ENCODE measurements at regions not wholly inside any gene's neighbourhood (a gene's known extent, or its start where the extent isn't known, plus 50 kb on each side); places are given as distances from the start of the nearest gene placed in this dataset.
"Not testable (repeated sequence)": the region's sequence is repeated elsewhere in the genome, so short reads cannot be mapped to it uniquely, and the experiment has no call there.

DNA sequence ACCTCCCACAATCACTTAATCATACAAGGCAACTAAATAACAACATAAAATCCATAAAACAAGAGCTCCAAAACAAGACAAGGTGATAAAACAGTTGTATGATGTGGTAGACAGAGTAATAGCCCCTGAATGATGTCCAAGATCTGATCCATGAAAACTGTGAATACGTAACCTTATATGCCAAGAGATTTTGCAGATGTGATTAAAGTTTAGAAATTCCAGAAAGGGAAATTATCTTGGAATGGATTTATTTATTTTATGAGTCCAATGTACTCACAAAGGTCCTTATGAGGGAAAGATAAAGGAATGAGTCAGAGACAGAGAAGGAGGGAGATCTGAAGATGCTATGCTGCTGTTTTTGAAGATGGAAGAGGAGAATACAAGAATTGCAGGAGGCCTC is 1775.7 kb upstream of the C9orf72 start:
- DNase-seq (ENCODE audit: low read depth) = no peak

GRCh38 chr9:29389421-29389820 is 1816.1 kb upstream of the C9orf72 start:
- DNase-seq (ENCODE audit: low read depth) = no peak

DNA sequence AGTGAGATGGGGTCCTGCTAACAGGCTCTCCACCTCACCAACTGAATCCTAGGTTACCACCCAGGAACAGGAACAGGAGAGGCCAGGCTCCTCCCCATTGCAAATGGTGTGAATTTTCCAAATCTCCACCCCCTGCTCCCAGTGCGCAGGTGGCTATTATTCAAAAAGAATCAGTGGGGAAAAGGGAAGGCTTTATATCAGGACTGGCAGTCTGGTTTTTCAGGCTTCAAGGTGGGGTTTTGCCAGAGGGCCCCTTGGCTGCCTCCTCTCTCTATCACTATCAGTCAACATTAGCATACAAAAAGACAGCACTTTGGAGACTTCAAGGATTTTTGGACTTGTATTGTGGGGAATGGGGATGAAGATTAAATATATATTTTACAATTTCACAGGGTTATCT is 1817.6 kb upstream of the C9orf72 start:
- no peak for DNase-seq (ENCODE audit: low read depth)

DNA sequence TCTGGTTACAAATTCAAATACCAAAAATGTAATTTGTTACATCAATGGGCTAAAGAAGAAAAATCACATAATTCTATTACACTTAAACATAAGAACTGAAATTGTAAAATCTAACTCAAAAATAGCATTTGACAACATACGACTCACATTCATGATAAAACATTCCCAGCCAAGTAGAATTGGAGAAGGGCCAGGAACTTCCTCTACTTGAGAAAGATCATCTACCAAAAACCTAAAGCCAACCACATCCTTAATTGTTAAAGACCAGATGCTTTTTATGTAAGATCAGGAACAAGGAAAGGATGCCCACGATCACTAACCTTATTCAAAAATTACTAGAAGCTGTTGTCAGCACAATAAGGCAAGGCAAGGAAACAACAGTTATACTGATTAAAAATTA is 1819.8 kb upstream of the C9orf72 start:
- DNase-seq (ENCODE audit: low read depth) = no peak

DNA sequence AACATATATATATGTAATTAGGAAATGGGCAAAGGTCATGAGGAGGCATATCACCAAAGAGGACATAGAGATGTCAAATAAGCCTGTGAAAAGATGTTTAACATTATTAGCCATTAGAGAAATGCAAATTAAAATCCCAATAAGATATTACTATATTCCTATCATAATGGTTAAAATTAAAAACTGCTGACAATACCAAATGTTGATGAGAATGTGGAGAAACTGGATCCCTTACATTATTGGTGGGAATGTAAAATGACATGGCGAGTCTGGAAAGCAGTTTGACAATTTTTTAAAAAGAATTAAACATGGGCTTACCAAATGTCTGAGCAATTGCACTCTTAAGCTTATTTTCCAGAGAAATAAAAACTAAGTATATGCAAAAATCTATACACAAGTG is 1821.6 kb upstream of the C9orf72 start:
- no peak for DNase-seq (ENCODE audit: low read depth)

DNA sequence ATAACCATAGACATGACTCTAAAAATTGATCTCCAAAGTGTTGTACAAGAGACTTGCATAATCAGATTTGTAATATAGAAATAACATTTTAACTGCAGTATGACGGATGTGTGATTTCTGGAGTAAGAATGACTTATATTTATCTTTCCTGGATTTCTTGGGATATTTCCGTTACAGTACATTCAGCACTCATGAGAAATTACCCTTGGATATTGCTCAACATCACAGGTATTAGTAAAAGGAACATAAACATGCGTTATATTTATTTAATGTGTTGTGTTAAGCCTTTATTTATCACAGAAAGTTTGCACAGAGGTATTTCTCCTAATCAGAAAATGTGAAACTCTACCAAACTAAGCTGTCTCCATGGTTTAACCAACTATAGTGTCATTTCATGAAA is 1823.9 kb upstream of the C9orf72 start:
- no peak for DNase-seq (ENCODE audit: low read depth)

- no peak for DNase-seq (ENCODE audit: low read depth)
Measured at GRCh38 chr9:29416204-29416603, 1842.9 kb upstream of the C9orf72 start.

DNA sequence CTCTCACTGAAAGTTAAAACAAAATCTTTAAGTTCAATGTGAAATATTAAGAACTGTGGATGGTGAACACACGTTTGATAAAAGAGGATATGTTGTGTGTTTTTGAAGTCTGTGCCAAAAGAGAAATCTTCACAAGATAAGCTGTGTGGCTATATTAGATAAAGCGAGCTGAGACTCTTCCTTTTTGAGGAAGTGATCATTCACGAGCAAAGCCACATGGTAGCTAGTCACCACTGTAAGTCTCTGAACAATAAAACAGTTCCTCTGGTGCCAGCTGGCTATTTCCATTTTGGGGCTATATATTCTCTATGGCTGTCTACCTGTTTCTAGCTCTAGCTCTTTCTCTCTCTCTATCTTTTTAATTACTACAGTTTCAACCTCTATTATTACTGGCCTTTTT is 1849.2 kb upstream of the C9orf72 start:
- no peak for DNase-seq (ENCODE audit: low read depth)

DNA sequence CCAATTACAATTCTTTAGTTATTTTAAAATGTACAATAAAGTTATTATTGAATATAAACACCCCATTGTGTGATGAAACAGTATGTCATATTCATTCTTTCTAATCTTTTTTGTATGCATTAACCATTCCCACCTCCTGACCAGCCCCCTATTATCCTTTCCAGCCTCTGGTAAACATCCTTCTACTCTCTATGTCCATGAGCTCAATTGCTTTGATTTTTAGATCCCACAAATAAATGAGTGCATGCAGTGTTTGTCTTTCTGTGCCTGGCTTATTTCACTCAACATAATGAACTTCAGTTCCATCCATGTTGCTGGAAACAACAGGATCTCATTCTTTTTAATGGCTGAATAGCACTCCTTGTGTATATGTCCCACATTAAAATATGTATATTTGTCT is 1858.9 kb upstream of the C9orf72 start:
- no peak for DNase-seq (ENCODE audit: low read depth)

DNA sequence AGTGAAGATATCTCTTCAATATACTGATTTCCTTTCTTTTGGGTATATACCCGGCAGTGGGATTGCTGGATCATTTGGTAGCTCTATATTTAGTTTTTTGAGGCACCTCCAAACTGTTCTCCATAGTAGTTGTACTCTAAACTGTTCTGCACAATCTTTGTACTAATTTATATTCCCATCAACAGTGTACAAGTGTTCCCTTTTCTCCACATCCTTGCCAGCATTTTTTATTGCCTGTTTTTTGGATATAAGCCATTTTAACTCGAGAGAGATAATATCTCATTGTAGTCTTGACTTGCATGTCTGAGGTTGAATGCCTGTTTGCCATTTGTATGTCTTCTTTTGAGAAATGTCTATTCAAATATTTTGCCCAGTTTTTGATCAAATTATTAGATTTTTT is 1859.4 kb upstream of the C9orf72 start:
- not testable (repeated sequence) for DNase-seq (ENCODE audit: low read depth)

GRCh38 chr9:29435368-29435767 is 1862.1 kb upstream of the C9orf72 start:
- no peak for DNase-seq (ENCODE audit: low read depth)

DNA sequence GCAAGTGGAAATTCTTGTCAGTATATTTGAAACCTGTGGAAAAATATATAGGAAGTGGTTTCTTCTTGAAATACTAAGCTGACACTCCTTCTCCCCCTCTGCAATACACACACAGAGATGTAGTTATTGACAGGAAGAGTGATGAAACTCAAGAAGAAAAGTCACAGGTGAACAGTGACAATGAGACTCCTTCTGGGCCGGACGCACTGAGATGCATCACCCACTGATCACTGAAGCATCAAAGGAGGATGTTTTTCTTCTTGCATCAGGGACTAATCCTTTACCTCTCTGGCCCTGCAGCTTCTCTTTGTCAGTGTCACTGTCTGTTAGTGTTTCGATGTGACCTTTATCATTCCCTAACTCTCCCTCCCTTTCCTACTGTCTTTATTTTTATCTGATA is 1864.2 kb upstream of the C9orf72 start:
- no peak for DNase-seq (ENCODE audit: low read depth)

DNA sequence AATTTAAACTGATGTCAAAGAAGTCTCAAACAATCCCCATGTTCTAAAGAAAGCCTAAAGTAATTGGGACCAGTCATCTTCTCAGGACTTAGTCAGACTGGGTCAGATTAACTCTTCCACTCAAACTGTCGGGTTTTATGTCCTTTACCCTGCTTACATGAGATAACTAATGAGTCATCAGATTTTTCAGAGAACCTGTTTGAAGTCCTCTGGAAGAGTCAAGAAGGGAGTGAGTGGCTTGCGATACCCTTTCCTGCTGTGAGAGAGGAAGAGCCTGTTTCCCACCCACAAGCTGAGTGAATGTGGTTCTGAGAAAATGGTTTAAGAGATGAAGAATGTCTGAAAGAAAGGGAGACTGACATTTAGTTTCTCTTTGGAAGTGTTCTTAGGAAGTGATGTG is 1866.7 kb upstream of the C9orf72 start:
- DNase-seq (ENCODE audit: low read depth) = no peak

DNA sequence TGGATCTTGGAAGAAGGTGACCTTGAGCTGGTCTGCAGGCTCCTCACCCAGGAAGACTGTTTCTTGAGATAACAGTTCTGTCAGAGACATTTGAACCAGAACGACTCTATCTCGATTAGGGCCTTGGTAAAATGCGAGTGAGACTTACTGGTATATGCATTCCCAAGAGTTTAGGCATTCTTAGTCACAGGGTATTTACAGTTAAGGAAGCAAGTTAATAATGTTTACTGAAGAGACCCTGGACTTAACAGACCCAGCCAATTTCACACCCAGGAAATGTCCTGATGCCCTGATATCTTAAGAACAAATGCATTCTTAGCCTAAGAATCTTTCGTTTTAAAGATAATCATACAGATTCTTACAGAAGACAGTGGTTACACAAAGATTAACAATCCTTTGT is 1867.2 kb upstream of the C9orf72 start:
- no peak for DNase-seq (ENCODE audit: low read depth)

DNA sequence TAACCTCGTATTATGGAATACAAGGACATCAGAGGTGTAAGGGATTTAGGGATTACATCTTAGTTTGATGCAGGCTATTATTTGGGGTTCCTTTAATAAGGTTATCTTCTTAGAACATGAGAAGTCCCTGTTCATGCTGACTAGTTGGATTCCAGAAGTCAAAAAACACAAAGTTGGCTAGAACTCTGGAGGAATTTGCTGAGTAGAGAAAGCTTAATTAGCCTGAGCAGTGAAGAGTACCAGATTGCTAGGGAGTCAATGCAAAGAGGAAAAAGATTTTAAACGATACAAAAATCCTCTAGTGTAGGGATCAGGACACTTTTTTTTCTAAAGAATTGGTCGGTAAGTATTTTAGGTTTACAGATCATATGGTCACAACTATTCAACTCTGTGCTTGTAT is 1872.5 kb upstream of the C9orf72 start:
- DNase-seq (ENCODE audit: low read depth) = no peak

GRCh38 chr9:29449306-29449705 is 1876.0 kb upstream of the C9orf72 start:
- DNase-seq (ENCODE audit: low read depth) = no peak

- DNase-seq (ENCODE audit: low read depth) = not testable (repeated sequence)
Measured at GRCh38 chr9:29450343-29450875, 1877.1 kb upstream of the C9orf72 start.

- DNase-seq (ENCODE audit: low read depth) = no peak
Measured at GRCh38 chr9:29456940-29457339, 1883.7 kb upstream of the C9orf72 start.

GRCh38 chr9:29475471-29475870 is 1902.2 kb upstream of the C9orf72 start:
- DNase-seq (ENCODE audit: low read depth) = no peak

DNA sequence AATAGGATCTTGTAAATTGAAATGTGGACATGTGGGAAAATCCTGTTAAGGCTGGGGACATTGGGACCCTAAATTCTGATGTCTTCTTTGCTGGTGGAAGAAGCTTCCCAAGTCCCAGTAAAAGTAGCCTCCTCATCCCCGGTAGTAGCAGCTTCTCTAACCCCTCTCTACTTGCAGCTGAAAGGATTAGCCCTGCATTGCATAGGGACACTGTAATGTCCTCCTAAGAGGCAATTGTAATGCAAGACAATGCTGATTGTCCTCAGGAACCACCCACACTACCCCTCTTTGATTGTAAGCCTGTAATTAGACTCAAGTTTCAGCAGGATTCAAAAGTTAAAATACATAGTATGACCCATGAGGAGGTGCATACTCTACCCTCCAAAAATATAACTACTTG is 1938.4 kb upstream of the C9orf72 start:
- DNase-seq (ENCODE audit: low read depth) = no peak

DNA sequence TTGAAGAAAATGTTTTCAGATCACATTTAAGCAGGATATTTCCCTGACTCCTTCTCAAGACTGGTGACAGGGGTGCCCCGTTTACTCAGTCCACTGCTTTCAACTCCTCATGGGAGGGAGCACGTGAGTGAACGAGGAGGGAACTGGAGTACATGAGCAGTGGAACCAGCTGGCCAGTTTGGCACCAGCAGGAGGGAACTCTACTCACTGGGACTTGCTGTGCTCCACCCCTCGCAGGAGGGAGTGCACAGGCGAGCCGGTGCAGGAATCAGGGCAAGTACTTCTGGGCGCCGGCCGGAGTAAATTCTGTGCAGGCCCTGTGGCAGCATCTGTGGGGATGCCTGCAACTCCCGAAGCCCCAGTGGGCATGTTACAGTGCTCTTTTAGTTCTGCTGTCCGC is 1941.1 kb upstream of the C9orf72 start:
- no peak for DNase-seq (ENCODE audit: low read depth)

DNA sequence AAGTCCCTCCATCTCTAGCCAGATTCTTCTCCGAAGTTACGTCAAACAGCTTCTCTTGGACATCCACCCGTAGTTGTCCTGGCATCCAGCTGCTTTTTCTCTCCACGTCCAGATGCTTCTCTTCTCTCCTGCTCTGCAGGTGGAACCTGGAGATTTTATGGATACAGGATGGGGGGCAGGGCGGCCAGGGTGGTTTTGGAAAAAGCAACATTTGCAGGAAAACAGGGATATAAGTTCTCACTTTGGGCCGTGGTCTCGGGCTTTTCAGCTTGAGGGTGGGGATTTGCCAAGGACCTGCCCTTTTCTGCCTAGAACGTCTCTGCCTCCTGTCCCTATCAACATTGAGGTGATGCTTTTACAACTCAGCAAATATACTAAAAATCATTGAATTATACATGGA is 1941.6 kb upstream of the C9orf72 start:
- DNase-seq (ENCODE audit: low read depth) = no peak

DNA sequence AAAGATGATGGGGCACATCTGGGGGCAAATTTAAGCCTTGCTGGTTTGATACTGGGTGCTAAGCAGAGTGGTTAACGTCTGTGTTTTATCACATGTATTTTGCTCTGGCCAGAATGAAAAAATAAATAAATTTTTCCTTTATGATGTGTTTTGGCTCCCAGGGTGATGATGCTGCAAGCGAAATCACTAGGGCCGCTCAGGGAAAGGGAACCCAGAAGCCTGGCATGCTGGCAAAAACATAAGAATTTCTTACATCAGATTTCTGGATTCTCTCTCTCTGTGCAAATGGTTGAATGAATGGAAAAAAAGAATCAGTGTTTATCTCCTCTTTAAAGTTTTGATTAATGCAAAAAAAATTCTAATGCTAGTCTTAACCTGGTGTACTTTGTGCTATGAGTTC is 1975.2 kb upstream of the C9orf72 start:
- DNase-seq (ENCODE audit: low read depth) = no peak

GRCh38 chr9:29555502-29555901 is 1982.2 kb upstream of the C9orf72 start:
- DNase-seq (ENCODE audit: low read depth) = no peak

DNA sequence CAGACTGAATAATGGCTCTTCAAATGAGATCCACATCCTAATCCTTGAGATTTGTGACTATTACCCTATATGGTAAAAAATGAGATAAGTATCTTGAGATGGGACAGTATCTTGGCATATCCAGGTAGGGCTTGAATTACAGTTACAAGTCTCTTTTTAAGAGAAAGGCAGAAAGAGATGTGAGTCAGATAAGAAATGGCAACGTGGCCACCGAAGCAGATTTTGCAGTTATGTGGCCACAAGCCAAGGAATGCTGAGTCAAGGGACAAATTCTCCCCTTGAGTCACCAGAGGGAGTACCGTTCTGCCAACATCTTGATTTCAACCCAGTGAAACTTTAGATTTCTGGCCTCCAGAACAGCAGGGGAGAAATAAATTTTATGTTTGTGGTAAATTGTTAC is 1983.0 kb upstream of the C9orf72 start:
- peak; percentile 1 for DNase-seq (ENCODE audit: low read depth)

All from Daoy (cell line).